DMS79 (cell line): ENCODE measurements at regions not wholly inside any gene's neighbourhood (a gene's known extent, or its start where the extent isn't known, plus 50 kb on each side); places are given as distances from the start of the nearest gene placed in this dataset.

Source experiments
- DNase-seq: peaks from one replicate; lab custom pipeline; 2025; lab: John Stamatoyannopoulos, UW

- DNase-seq, result no peak
Observed at GRCh38 chr1:69157046-69157756, 410.5 kb upstream of the LRRC7 start.

GRCh38 chr1:69163241-69163640 is 404.5 kb upstream of the LRRC7 start:
- DNase-seq, result no peak

GRCh38 chr1:69163779-69164178 is 403.9 kb upstream of the LRRC7 start:
- no peak for DNase-seq

GRCh38 chr1:69167876-69168275 is 399.8 kb upstream of the LRRC7 start:
- DNase-seq, result no peak

- DNase-seq, result no peak
Observed at GRCh38 chr1:69171248-69171647, 396.5 kb upstream of the LRRC7 start.

GRCh38 chr1:69172003-69173000 is 395.4 kb upstream of the LRRC7 start:
- DNase-seq, result no peak

- DNase-seq, result no peak
Observed at GRCh38 chr1:69175053-69175452, 392.7 kb upstream of the LRRC7 start.

GRCh38 chr1:69180358-69180757 is 387.4 kb upstream of the LRRC7 start:
- no peak for DNase-seq

- no peak for DNase-seq
Observed at GRCh38 chr1:69185378-69185777, 382.3 kb upstream of the LRRC7 start.

GRCh38 chr1:69191335-69191734 is 376.4 kb upstream of the LRRC7 start:
- DNase-seq, result no peak

- no peak for DNase-seq
Observed at GRCh38 chr1:69195136-69195535, 372.6 kb upstream of the LRRC7 start.

- no peak for DNase-seq
Observed at GRCh38 chr1:69196071-69196470, 371.7 kb upstream of the LRRC7 start.

GRCh38 chr1:69197816-69198215 is 369.9 kb upstream of the LRRC7 start:
- DNase-seq, result no peak

GRCh38 chr1:69201716-69202115 is 366.0 kb upstream of the LRRC7 start:
- DNase-seq, result no peak

GRCh38 chr1:69203166-69203565 is 364.6 kb upstream of the LRRC7 start:
- DNase-seq, result no peak

- no peak for DNase-seq
Observed at GRCh38 chr1:69213644-69214043, 354.1 kb upstream of the LRRC7 start.

- DNase-seq, result no peak
Observed at GRCh38 chr1:69215883-69216282, 351.8 kb upstream of the LRRC7 start.

GRCh38 chr1:69220672-69221071 is 347.1 kb upstream of the LRRC7 start:
- DNase-seq, result no peak

- DNase-seq, result no peak
Observed at GRCh38 chr1:69221524-69221923, 346.2 kb upstream of the LRRC7 start.

GRCh38 chr1:69223156-69223555 is 344.6 kb upstream of the LRRC7 start:
- no peak for DNase-seq

- no peak for DNase-seq
Observed at GRCh38 chr1:69228501-69228900, 339.2 kb upstream of the LRRC7 start.

GRCh38 chr1:69230208-69230607 is 337.5 kb upstream of the LRRC7 start:
- no peak for DNase-seq

- DNase-seq, result no peak
Observed at GRCh38 chr1:69233463-69233862, 334.3 kb upstream of the LRRC7 start.
